Dendritic cell treated with granulocyte-macrophage colony-stimulating factor and Interleukin-4, amounts not matched to agents 40 ng/mL and 50 ng/mL, for 4 days (primary cell): ENCODE measurements at regions not wholly inside any gene's neighbourhood (a gene's known extent, or its start where the extent isn't known, plus 50 kb on each side); places are given as distances from the start of the nearest gene placed in this dataset.
"Not testable (repeated sequence)": the region's sequence is repeated elsewhere in the genome, so short reads cannot be mapped to it uniquely, and the experiment has no call there.

Experiments
- H3K27ac Mint-ChIP-seq: one replicate; pipeline ENCODE4 v1.8.0; 2022; ENCODE audit warnings: mild to moderate bottlenecking, mixed read lengths
- H3K27me3 Mint-ChIP-seq: one replicate; pipeline ENCODE4 v1.8.0; 2022; ENCODE audit warnings: mild to moderate bottlenecking, mixed read lengths
- H3K36me3 Mint-ChIP-seq: one replicate; pipeline ENCODE4 v1.8.0; 2022; ENCODE audit warnings: low read depth, mixed read lengths
- H3K4me1 Mint-ChIP-seq: one replicate; pipeline ENCODE4 v1.8.0; 2022; ENCODE audit warnings: low read depth, mixed read lengths
- H3K4me3 Mint-ChIP-seq: one replicate; pipeline ENCODE4 v1.8.0; 2022; ENCODE audit warnings: mild to moderate bottlenecking, moderate library complexity, mixed read lengths
- H3K9me3 Mint-ChIP-seq: one replicate; pipeline ENCODE4 v1.8.0; 2022; ENCODE audit warnings: mixed read lengths
- intact Hi-C: fragments of 100-400 bp; cut with micrococcal nuclease; formaldehyde crosslinking; loops from one replicate; pipeline ENCODE4 v1.15.0; 2022

GRCh38 chr13:71219698-71220415 is 647.1 kb downstream of the DACH1 start:
- no peak overlapping the region for H3K27ac Mint-ChIP-seq
- no peaks in the 10 kb centered on the region for H3K36me3 Mint-ChIP-seq
- H3K4me1 Mint-ChIP-seq, result no peaks in the 10 kb centered on the region
- H3K9me3 Mint-ChIP-seq, result no peaks in the 10 kb centered on the region
- intact Hi-C loops, result no loop called here
- H3K4me3 Mint-ChIP-seq, result no peak overlapping the region
- H3K27me3 Mint-ChIP-seq, result no peaks in the 10 kb centered on the region

DNA sequence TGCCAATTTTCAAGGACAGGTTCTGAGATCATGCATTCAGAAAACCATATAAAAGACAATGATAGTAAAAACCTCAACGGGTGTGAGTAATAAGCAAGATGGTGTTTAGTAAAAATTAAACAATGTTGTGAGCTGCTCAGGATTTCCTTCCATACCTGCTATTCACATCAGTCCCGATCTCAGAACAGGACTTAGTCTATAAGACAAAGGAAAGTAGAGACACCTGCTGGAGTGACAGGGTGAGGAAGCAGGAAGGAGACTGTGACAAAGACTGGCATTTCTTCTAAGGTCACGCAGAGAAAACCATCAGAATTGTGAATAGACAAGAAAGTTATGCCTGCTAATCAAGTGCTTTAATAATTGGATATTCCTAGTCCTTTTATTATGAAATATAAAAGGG is 648.0 kb downstream of the DACH1 start:
- no peak overlapping the region for H3K4me3 Mint-ChIP-seq
- H3K36me3 Mint-ChIP-seq, result no peaks in the 10 kb centered on the region
- H3K27me3 Mint-ChIP-seq, result no peaks in the 10 kb centered on the region
- H3K4me1 Mint-ChIP-seq, result no peaks in the 10 kb centered on the region
- H3K9me3 Mint-ChIP-seq, result no peaks in the 10 kb centered on the region
- H3K27ac Mint-ChIP-seq, result no peak overlapping the region
- intact Hi-C loops, result no loop called here

DNA sequence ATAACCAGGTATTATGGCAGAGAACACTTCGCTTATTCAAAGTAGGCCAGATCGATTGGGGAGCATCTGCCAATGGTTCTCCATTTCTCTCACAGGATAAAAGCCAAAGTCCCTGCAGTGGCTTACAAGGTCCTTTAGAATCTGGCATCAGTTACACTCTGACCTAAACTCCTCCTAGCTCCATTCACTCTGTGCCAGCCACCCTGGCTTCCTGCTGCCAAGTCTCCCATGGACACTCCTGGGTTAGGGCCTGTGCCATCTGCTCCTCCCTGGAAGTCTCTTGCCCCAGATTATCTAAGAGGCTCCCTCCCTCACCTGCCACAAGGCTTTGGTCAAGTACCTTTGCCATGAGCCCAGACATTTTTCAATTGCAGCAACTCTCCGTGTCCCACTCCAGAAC is 649.2 kb downstream of the DACH1 start:
- H3K9me3 Mint-ChIP-seq, result no peaks in the 10 kb centered on the region
- H3K27ac Mint-ChIP-seq, result no peak overlapping the region
- no peaks in the 10 kb centered on the region for H3K4me1 Mint-ChIP-seq
- H3K36me3 Mint-ChIP-seq, result no peaks in the 10 kb centered on the region
- no peak overlapping the region for H3K4me3 Mint-ChIP-seq
- no peaks in the 10 kb centered on the region for H3K27me3 Mint-ChIP-seq
- intact Hi-C loops, result no loop called here

DNA sequence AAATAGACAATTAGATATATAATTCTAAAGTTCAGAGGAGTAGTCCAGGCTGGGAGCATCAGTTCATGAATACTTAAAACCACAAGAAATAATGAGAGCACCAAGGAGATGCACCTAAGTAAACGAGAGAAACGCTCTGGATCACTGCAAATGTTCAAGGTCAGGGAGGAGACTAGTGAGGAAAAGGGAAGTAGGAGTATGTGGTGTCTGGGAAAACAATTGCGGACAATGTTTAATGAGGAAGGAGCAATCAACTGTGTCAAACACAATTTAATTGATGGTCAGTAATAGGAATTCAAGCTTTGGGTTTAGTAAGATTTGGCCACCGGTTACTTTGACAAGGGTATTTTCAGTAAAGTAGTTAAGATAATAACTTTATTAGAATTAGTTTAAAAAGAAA is 652.2 kb downstream of the DACH1 start:
- intact Hi-C loops, result no loop called here
- no peaks in the 10 kb centered on the region for H3K27me3 Mint-ChIP-seq

DNA sequence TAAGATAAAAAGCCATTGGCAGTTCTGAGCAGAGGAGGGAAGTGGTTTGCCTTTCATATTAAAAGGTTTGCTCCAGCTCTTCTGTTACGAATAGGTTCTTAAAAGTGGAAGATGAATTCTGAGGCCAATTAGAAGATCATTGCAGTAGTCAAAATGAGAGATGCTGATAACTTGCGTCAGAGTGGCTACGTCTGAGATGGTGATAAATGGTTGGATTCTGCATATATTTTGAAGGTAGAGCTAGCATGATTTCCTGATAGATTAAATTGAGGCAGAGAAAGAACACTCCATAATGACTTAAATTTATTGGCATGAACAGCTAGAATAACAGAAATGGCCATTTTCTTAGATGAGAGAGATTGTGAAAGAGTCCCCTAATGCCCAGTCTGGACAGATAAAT is 652.6 kb downstream of the DACH1 start:
- H3K9me3 Mint-ChIP-seq, result no peaks in the 10 kb centered on the region
- H3K4me1 Mint-ChIP-seq, result no peaks in the 10 kb centered on the region
- H3K36me3 Mint-ChIP-seq, result no peaks in the 10 kb centered on the region
- no peak overlapping the region for H3K27ac Mint-ChIP-seq
- no peak overlapping the region for H3K4me3 Mint-ChIP-seq
- H3K27me3 Mint-ChIP-seq, result no peaks in the 10 kb centered on the region
- intact Hi-C loops, result no loop called here

More for the DNA sequence above, 652.2 kb downstream of the DACH1 start:
- H3K36me3 Mint-ChIP-seq, result no peaks in the 10 kb centered on the region
- no peak overlapping the region for H3K4me3 Mint-ChIP-seq
- no peaks in the 10 kb centered on the region for H3K4me1 Mint-ChIP-seq
- H3K9me3 Mint-ChIP-seq, result no peaks in the 10 kb centered on the region
- no peak overlapping the region for H3K27ac Mint-ChIP-seq

GRCh38 chr13:71213252-71213821 is 653.7 kb downstream of the DACH1 start:
- Mint-ChIP-seq H3K9me3 (no peaks in the 10 kb centered on the region), H3K4me3 (no peak overlapping the region), H3K27ac (no peak overlapping the region), H3K27me3 (no peaks in the 10 kb centered on the region), H3K36me3 (no peaks in the 10 kb centered on the region), H3K4me1 (no peaks in the 10 kb centered on the region)
- intact Hi-C loops, result no loop called here

GRCh38 chr13:71210861-71211260 is 656.1 kb downstream of the DACH1 start:
- H3K27me3 Mint-ChIP-seq, result no peaks in the 10 kb centered on the region
- peaks cover 9% of the 10 kb centered on the region for H3K9me3 Mint-ChIP-seq
- no peaks in the 10 kb centered on the region for H3K4me1 Mint-ChIP-seq
- H3K36me3 Mint-ChIP-seq, result no peaks in the 10 kb centered on the region
- intact Hi-C loops, result no loop called here
- no peak overlapping the region for H3K4me3 Mint-ChIP-seq
- no peak overlapping the region for H3K27ac Mint-ChIP-seq

GRCh38 chr13:71209217-71209616 is 657.8 kb downstream of the DACH1 start:
- H3K27ac Mint-ChIP-seq, result no peak overlapping the region
- intact Hi-C loops, result no loop called here

GRCh38 chr13:71184583-71184982 is 682.4 kb downstream of the DACH1 start:
- H3K27ac Mint-ChIP-seq, H3K36me3 Mint-ChIP-seq, H3K4me1 Mint-ChIP-seq, H3K4me3 Mint-ChIP-seq, H3K27me3 Mint-ChIP-seq, intact Hi-C loops: not testable (repeated sequence)
- H3K9me3 Mint-ChIP-seq, result peaks cover 14% of the 10 kb centered on the region

More at GRCh38 chr13:71209217-71209616, 657.8 kb downstream of the DACH1 start:
- no peaks in the 10 kb centered on the region for H3K36me3 Mint-ChIP-seq
- no peaks in the 10 kb centered on the region for H3K27me3 Mint-ChIP-seq
- no peak overlapping the region for H3K4me3 Mint-ChIP-seq
- H3K9me3 Mint-ChIP-seq, result peaks cover 9% of the 10 kb centered on the region
- H3K4me1 Mint-ChIP-seq, result no peaks in the 10 kb centered on the region

- H3K4me3 Mint-ChIP-seq, intact Hi-C loops: not testable (repeated sequence)
Observed at GRCh38 chr13:71183352-71183751, 683.7 kb downstream of the DACH1 start.

GRCh38 chr13:71171740-71172139 is 695.3 kb downstream of the DACH1 start:
- Mint-ChIP-seq H3K4me3 (no peak overlapping the region), H3K9me3 (peaks cover 8% of the 10 kb centered on the region), H3K27ac (no peak overlapping the region), H3K27me3 (no peaks in the 10 kb centered on the region), H3K36me3 (no peaks in the 10 kb centered on the region), H3K4me1 (no peaks in the 10 kb centered on the region)
- intact Hi-C loops, result no loop called here

More at GRCh38 chr13:71183352-71183751, 683.7 kb downstream of the DACH1 start:
- not testable (repeated sequence) for H3K27me3 Mint-ChIP-seq, H3K36me3 Mint-ChIP-seq, H3K4me1 Mint-ChIP-seq, H3K27ac Mint-ChIP-seq
- H3K9me3 Mint-ChIP-seq, result peaks cover 14% of the 10 kb centered on the region

GRCh38 chr13:71169180-71169579 is 697.8 kb downstream of the DACH1 start:
- Mint-ChIP-seq H3K27me3 (no peaks in the 10 kb centered on the region), H3K9me3 (peaks cover 5% of the 10 kb centered on the region), H3K36me3 (no peaks in the 10 kb centered on the region), H3K4me1 (no peaks in the 10 kb centered on the region), H3K27ac (no peak overlapping the region), H3K4me3 (no peak overlapping the region)
- intact Hi-C loops, result no loop called here

GRCh38 chr13:71156550-71156949 is 710.5 kb downstream of the DACH1 start:
- Mint-ChIP-seq H3K4me1 (no peaks in the 10 kb centered on the region), H3K27me3 (no peaks in the 10 kb centered on the region), H3K4me3 (no peak overlapping the region), H3K36me3 (no peaks in the 10 kb centered on the region), H3K9me3 (no peaks in the 10 kb centered on the region), H3K27ac (no peak overlapping the region)
- intact Hi-C loops, result no loop called here

DNA sequence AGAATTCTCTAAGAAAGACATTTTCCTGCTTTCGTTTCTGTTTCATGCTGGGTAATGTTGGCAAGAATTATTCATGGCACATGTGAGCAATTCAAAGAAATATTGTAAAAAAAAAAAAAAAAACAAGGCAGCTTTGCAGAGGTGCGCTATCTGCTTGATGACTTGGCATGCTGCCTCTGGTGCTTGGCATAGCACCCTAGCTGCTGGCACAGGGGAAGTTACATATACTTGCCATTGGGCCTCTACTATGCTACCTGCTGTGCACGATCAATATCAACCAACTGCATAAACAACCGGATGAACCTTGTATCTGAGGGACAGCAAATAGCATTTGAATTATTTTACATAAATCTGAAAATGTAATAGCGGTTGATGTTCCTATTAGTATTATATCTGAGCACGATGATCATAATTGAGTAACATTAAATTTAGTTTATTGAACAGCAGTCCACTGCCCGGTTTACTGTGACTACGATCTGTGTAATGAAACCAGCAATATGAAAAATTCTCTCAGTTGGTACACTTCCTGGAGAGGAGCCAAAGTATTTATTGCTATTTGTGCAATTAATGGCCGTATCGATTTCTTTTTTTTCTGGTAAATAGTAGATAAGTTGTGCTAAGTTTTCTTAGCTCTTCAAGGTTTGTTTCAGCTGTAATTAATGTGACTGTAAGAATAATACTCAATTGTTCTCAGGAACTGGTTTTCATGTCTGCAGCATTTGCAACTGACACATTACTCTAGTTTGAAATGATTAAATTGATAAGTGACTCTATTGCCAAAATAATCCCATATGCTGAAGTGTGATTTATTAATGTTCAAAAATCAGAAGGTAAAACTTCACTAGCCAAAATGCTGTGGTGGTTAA is 717.3 kb downstream of the DACH1 start:
- H3K4me1 Mint-ChIP-seq, result no peaks in the 10 kb centered on the region
- intact Hi-C loops, result no loop called here

More for the DNA sequence above, 717.3 kb downstream of the DACH1 start:
- H3K9me3 Mint-ChIP-seq, result no peaks in the 10 kb centered on the region
- H3K27me3 Mint-ChIP-seq, result no peaks in the 10 kb centered on the region
- H3K36me3 Mint-ChIP-seq, result no peaks in the 10 kb centered on the region
- H3K4me3 Mint-ChIP-seq, result no peak overlapping the region
- no peak overlapping the region for H3K27ac Mint-ChIP-seq
